HG02759 (cell line): ENCODE measurements at regions not wholly inside any gene's neighbourhood (a gene's known extent, or its start where the extent isn't known, plus 50 kb on each side); places are given as distances from the start of the nearest gene placed in this dataset.
"Not testable (repeated sequence)": the region's sequence is repeated elsewhere in the genome, so short reads cannot be mapped to it uniquely, and the experiment has no call there.

Source experiments
- ATAC-seq: cut with Tn5 transposase; IDR thresholded peaks from one replicate; pipeline ENCODE4 v1.9.1; 2021; ENCODE audit warnings: mild to moderate bottlenecking, moderate library complexity; ENCODE audit not compliant: unreplicated experiment

- no peak for ATAC-seq
Measured at GRCh38 chr5:32534041-32534440, 51.3 kb upstream of the SUB1 start.

- ATAC-seq: peak; percentile 43
Measured at GRCh38 chr5:32531885-32532520, 53.4 kb upstream of the SUB1 start.

DNA sequence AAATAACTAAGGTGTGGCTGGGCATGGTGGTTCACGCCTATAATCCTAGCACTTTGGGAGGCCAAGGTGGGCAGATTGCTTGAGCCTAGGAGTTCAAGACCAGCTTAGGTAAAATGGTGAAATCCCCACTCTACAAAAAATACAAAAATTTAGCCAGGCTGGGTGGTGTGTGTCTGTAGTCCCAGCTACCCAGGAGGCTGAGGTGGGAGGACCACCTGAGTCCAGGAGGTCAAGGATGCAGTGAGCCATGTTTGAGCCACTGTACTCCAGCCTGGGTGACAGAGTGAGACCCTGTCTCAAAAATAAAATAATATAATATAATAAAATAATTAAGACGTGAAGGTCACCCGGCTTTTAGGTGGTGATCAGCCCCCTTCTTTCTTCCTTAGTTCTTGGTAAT is 58.0 kb upstream of the SUB1 start:
- ATAC-seq: not testable (repeated sequence)

DNA sequence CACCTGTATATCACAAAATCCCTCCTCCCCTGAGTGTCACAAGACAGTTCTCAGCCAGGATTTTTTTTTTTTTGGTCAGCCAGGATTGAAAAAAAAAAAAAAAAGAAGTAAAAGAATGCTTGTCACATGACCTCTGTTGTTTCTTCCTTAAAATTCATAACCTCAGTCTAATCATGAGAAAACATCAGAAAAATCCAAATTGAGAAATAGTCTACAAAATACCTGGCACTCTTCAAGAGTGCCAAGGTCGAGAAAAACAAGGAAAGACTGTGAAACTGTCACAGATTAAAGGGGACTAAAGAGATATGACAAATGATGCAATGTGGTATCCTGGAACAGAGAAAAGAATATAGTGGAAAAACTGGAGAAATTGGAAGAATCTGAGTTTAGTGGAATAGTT is 58.5 kb upstream of the SUB1 start:
- ATAC-seq: no peak

- no peak for ATAC-seq
Measured at GRCh38 chr5:32523625-32524024, 61.7 kb upstream of the SUB1 start.

DNA sequence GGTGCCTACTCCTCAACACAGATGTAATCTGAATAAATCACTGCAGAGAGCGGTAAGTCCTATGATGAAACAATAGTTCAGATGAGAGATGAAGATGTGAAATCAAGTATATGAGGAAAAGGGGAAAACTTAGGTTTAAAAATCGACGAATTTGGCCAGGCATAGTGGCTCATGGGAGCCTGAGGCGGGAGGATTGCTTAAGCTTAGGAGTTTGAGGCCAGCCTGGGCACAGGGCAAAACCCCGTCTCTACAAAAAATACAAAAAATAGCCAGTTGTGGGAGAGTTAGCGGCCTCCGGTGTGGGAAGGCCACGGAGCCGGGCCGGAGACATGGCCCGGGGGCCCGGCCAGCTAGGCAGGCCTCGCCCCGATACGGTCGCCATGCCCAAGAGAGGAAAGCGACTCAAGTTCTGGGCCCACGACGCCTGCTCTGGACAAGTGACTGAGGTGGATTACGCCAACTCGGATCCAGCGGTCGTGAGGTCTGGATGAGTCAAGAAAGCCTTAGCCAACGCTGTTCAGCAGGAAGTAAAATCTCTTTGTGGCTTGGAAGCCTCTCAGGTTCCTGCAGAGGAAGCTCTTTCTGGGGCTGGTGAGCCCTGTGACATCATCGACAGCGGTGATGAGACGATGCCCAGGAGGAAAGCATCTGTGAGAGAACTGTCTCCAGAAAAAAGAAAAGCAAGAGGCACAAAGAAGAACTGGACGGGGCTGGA is 62.8 kb upstream of the SUB1 start:
- no peak for ATAC-seq

GRCh38 chr5:32521481-32521880 is 63.9 kb upstream of the SUB1 start:
- no peak for ATAC-seq

DNA sequence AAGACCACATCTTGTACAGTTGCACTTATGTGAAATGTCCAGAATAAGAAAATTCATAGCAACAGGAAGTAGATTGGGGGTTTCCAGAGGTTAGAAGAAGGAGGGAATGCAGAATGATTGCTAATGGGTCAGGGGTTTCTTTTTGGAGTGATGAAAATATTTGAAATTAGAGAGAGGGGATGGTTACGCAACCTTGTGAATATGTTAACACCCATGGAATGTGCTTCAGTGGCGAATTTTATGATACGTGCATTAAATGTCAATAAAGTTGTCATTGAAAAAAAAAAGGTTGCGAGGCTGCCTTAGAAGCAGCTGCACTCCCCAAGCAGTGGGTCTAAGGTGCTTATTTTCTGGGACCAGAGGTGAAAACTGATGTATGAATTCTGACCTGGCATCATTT is 64.4 kb upstream of the SUB1 start:
- ATAC-seq: no peak

DNA sequence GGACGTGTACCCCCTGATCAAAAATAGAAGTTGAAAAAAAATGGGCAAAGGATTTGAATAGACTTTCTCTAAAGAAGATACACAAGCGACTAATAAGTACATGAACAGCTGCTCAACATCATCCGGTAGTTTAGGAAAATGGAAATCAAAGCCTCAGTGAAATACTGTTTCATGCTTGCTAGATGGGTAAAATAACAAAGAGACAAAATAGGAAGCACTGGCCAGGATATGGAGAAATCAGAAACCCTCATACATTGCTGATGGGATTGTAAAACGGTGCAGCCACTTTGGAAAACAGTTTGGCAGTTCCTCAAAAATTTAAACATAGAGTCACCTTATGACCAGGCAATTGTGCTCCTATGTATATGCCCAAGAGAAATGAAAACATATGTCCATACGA is 65.0 kb upstream of the SUB1 start:
- no peak for ATAC-seq

DNA sequence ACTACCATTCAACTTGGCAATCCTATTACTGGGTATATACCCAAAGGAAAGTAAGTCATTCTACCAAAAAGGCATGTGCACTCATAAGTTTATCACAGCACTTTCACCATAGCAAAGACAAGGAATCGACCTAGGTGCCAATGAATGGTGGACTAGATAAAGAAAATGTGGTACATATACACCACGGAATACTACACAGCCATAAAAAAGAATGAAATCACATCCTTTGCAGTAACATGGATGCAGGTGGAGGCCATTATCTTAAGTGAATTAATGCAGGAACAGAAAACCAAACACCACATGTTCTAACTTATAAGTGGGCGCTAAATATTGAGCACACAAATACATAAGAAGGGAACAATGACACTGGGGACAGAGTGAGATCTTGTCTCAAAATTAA is 65.8 kb upstream of the SUB1 start:
- ATAC-seq: no peak

DNA sequence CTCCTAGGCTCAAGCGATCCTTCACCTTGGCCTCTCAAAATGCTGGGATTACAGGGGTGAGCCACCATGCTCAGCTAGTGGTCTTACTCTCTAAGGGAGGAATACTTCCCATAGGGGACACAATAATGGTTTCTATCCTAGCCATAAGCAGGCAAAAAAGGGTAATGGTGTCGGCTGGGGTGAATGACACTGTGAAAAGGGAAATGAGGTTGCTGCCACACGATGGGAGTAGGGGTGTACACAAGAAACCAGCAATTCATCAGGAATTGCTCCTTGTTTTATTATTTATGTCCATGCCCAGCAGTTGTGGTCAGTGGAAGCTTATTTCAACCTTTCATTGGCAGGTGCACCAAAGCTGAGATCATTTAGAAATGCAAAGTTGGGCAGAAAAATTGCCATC is 70.3 kb upstream of the ZFR start:
- no peak for ATAC-seq

- no peak for ATAC-seq
Measured at GRCh38 chr5:32512926-32513325, 68.4 kb upstream of the ZFR start.

DNA sequence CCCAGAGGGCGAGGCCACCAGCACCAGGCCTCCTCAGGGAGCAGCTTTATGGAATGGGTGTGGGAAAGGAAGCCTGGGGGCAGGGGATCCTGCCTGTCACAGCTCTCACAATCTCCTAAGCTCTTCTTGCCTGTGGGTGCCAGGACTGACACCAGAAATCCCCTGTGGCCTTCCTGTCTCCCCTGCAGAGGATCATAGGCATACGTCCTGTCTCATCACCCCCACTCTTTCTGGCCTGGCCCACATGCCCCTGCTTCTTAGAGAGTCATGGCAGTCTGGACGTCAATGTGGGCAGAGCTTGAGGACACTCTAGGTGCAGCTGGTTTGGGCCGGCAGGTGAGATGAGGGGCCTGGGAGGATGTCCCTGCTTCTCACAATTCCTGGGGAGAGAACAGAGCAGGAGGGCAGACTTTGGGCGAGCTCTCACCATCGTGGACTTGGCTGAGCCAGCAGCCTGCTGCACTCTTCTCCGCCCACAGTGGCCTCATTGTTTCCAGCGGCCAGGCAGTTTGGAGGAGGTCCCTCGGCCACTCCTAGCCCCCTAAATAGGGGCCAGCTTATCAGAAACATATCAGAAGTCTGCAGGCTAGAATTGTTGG is 67.3 kb upstream of the ZFR start:
- ATAC-seq: no peak

DNA sequence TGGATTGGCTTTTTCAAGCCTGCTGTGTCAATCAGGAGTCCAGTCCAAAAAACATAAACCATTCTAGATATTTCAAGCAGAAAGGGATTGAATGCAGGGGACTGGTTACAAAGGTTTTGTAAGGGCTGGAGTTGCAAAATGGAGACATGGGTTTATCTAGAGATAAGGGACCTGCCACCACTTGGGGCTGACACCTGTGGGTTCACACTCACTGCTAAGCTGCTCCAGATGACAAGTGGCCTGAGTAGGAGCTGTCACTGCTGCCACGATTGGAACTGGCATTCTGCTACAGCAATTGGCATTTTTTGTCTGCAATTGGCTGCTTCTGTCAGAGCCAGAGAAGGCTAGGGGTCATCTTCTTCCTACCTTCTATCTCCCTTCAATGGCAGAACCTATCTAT is 66.3 kb upstream of the ZFR start:
- no peak for ATAC-seq

GRCh38 chr5:32508806-32509805 is 64.6 kb upstream of the ZFR start:
- ATAC-seq: no peak

- ATAC-seq: no peak
Measured at GRCh38 chr5:32507738-32508434, 63.3 kb upstream of the ZFR start.

- ATAC-seq: no peak
Measured at GRCh38 chr5:32506799-32507198, 62.3 kb upstream of the ZFR start.

DNA sequence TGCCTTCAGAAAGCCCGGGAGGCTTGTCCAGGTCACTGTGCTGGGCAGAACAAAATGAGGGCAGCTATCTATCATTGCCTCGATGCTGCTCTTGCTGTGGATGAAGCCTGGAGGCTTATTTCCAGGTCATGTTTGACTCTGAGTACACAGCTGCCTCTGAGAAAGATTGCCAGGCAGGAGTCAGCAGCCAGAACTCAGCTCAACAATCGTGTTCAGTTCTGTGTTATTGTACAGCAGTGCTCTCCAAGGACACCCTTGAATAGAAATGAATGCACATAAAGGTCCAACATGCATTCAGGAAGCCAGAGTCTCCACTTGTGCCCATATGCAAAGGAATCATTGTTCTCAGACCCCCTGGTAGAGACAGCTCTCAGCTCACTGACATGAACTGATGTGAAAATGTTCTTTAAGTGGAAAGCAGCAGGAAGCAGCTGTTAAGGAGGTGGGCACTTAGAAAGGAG is 61.7 kb upstream of the ZFR start:
- no peak for ATAC-seq

DNA sequence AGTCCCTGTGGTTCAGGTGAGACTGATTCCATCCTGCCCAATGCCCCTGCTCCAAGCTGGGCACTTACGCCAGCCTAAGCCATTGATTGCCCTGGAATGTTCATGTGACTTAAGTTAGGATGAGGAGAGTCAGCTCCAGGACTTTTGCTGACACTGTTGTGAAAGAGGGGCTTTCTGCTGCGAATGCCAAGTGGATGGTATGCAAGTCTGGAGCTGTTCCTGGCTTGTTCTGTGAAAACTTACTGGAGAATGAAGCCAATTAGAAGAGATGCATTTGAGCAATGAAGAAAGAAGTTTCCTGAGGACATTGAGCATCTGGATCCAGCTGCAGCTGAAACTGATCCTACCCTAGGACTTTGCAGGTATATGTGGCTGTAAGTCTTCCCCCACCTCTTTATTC is 61.2 kb upstream of the ZFR start:
- ATAC-seq: no peak

DNA sequence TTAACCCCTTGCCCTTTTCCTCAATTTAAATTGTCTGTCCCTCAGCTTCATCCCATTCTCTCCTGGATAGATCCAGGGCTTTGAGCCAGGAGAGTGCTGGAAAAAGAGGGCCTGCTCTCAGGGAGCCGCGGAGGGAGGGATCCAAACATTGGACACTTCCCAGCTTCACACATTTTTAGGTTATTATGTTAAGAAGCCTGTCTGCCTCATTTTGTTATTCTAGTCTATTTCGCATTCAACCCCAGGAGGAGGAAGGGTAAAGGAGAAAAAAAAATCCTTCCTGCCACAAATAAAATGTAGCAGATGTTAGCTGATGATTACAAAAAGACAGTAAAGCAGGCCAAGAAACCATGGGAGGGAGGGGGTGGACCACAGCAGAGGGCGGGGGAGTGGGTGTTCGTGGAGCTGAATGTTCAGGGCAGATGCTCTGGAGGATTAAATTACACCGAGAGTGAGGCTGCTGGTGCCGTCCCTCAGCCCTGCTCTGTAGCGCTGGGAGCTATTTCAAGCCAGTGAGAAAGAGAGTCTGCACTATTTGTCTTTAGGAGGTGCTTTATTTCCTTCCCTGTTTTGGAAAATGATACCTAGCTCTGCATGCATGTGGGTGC is 60.6 kb upstream of the ZFR start:
- ATAC-seq: no peak
